ENCODE measurements at regions not wholly inside any gene's neighbourhood (a gene's known extent, or its start where the extent isn't known, plus 50 kb on each side); places are given as distances from the start of the nearest gene placed in this dataset.

DNA sequence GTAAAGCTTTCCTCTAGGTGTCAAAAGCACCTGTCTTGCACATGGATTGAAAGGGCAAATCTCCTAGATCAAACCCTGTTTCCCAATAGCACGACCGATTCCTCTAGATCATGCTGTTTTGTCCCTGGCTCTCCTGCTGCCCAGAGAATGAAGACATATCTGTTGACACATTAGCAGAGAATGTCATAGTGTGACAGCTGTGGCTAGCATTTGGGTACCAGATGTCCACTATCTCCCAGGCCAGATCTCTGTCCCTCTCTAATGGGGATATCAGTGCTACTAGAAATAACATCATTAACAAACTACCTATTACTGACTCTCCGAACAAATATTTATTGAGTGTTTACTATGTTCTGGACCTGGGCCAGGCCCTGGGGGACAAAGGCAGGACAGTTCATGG is 72.4 kb upstream of the ISX start:
- no peak for DNase-seq (ENCODE audit: low read depth)

DNA sequence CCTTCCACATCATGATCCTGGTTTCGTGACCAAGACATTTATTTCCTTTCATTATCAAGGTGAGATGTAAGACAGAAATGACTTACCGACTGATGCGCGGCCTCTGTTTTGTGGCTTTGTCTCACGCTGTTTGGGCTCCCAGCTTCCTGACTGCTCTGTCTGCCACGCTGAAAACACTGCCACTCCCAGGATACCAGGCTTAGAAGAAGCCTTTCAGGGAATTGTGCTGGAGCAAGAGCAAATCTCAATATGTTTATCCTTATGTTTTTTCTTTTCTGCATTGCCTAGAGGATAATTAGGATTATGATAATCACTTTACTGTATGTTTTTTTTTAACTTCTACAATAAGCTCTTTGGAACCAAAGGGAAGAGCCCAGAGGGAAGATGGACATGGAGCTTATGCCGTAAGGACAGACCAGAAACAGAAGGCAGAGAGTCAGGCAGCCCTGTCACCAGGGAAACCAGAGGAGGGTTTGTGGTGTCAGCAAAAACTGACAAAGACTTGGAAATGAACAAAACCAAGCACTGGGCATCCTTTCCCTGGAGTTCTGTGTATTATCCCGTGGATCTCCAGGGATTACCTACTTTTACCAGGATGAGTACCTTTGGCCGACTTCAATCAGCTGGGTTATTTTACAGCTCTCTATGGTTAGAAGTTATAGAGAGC is 68.2 kb upstream of the ISX start:
- DNase-seq (ENCODE audit: low read depth), result no peak

- no peak for DNase-seq (ENCODE audit: low read depth)
These were observed 67.0 kb upstream of the ISX start for GRCh38 chr22:34998921-34999320.

- DNase-seq (ENCODE audit: low read depth), result no peak
These were observed 57.7 kb upstream of the ISX start for GRCh38 chr22:35008213-35008612.

DNA sequence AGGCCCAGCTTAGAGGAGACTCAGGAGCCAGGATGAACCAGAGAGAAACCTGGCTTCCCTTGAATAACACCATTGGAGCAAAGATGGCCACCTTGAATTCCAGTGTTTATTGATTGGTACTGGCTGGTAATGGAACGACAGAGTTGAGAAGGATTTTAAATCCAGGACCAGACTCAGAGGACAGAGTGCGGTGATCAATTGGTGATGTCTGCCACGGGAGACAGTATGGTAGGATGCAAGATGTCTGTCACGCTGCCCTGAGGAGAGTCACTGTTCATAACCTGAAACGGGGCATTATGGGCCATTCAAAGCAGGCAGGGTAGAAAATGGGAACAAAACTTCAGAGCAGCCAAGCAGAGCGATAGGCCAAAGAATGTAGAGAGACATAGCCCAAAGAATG is 55.4 kb upstream of the ISX start:
- DNase-seq (ENCODE audit: low read depth), result no peak

DNA sequence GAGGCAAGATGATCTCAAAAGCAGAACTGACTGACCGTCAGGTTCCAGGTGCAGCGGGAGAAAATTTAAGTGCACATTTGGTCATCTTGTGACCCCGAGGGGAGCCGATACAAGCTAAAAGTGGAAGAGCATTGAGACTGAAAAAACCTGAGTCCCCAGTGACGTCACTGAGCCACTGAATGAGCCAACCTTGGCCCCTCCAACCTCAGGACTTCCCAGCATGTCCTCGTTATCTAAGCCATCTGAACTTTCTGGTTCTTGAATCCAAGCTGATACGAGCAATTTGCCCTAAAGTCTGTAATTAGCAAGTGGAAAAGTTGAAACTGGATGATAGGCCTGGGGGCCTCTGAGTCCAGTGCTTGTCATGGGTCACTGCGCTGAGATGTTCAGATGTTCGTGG is 51.1 kb upstream of the ISX start:
- no peak for DNase-seq (ENCODE audit: low read depth)
